ENCODE measurements at regions not wholly inside any gene's neighbourhood (a gene's known extent, or its start where the extent isn't known, plus 50 kb on each side); places are given as distances from the start of the nearest gene placed in this dataset.
A peak's percentile ranks its signal among the peaks of the same experiment; 100 is the strongest.

DNA sequence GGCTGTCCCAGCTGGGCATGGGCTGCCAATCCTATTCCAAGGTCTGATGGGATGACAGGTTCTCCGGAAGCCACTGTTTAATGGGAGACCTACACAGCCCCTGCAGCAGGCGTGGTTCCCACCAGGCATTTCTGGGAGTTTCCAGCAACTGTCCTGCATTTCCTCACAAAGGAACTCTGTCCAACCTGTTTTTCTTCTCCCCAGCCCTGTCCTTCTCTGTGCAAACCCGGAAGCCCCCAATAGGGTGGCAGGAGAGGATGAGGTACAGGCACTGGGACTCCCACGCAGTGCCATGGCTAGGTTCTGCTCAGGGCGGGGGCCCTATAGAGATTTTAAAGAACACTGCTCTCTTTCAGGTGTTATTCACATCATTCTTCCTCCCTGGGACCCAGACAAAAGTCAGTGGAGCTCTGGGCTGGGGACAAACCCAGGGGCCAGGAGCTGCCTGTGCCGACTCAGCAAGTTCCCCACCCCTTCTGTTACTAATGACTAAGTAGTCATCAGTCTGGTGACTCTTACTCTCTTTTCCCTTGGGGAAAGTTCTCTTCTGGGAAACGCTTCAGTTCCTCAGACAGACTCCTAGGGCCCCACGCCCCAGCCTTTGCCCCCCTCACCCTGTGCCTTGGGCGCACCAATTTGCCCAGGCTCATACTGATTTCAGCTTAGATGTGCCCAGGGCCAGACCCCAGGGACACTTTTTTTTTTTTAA, 97.7 kb downstream of the CD47 start:
- DNase-seq, result no peak

GRCh38 chr3:107990926-107991325, 99.9 kb downstream of the CD47 start:
- no peak for DNase-seq

DNA sequence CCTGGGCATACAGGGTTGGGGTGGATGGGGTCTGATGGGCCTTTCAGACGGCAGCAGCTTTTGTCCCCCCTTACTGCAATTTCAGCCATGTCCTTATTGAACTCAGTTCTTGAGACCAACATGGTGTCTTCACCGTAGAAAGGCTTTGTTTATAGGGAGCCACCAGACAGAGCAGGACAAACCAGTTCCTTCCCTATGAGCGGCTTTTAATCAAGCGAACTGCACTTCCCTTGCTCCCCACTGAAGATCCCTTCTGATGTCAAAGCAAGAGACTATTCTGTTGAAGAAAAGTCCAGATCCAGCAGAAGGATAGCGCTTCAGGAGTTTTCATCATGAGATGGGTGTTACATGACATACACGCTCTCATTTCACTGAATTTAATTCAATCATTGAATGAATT, 100.4 kb downstream of the CD47 start:
- no peak for DNase-seq

DNA sequence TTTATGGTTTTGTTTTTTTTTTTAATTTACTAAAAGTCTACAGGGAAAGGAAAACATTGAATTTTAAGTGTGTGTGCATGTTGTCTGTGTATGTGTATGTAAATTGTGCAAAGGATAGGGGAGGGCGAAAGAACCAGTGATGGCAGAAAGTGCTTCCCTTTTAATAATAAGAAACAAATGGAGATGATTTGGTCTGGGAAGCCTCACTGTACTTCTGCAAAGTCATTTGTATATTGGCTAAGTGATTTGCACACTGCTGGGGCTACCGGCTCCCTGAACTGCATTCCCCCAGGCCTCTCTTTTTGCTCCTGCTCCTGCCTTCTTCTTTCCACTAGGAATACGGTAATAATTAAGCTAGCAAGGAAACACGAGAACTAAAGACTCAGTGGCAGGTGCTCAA, 101.2 kb downstream of the CD47 start:
- DNase-seq, result no peak

- no peak for DNase-seq
Measured at GRCh38 chr3:107988460-107989175, 102.2 kb downstream of the CD47 start.

- no peak for DNase-seq
Measured at GRCh38 chr3:107987036-107987939, 103.5 kb downstream of the CD47 start.

- DNase-seq, result no peak
Measured at GRCh38 chr3:107986505-107986904, 104.3 kb downstream of the CD47 start.

GRCh38 chr3:107985496-107985895, 105.3 kb downstream of the CD47 start:
- peak; percentile 60 for DNase-seq

DNA sequence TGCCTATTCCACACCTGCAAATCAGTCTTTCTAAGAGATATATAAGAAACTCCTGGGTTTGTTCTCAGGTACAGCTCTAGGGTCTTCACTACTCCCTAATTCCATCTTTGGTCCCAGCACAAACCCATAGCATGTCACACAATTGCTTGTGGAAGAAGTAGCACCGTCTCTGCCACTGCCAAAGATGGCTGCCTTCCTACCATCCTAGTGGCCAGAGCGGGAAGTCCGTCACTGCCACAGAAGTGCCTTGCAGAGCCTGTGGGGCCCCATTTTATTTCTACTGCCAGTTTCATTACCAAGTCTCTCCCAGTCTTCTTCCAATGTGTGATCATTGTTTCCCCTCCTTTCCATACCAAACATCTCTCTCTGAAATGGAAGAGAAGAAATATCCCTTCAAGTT, 107.6 kb downstream of the CD47 start:
- no peak for DNase-seq

DNA sequence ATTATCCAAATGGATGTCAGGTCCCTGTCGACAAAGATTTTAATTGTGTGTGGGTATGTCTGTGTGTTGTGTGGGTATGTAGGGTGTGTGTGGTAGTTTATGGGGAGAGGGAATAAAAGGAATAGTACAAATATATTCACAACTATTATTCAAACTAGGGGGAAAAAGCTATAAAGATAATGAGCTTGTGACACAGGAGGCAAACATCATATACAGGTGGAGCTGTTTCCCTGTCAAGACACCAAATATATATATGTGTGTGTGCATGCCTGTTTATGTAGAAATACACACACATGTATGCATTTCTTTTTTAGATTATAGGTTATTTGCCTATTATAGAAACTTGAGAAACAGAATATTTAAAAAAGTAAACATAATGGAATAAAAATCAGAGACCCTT, 108.7 kb downstream of the CD47 start:
- DNase-seq, result no peak

DNA sequence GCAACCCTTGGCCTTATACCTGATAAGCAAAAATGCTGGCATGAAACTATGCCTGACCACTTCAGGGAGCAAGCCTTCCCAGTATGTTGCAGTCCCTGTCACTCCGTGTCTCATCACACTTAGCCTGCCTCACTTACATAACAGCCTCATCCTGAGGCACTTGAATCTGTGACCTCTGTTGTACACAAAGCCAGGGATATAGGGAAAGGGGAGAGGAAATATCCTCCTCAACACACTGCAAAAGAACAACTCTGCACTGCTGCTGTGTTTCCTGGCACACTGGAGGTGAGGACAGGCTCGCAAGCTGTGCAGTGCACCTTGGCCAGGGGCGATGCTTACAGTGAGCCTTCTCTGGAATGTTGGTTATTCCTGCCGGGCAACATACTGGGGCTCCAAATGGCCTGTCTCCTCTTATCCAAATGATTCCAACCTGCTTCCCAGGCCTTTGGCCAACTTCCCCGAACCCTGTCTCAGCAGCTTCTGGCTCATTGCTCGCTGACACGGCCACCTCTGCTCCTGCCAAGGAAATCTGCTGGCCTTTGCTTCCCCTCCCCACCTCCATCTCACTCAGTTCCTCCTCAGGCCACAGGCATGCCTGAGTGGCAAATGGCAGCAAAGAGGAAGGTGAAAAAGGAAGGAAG, 109.2 kb downstream of the CD47 start:
- DNase-seq, result no peak

GRCh38 chr3:107979538-107979937, 111.3 kb downstream of the CD47 start:
- DNase-seq, result no peak

DNA sequence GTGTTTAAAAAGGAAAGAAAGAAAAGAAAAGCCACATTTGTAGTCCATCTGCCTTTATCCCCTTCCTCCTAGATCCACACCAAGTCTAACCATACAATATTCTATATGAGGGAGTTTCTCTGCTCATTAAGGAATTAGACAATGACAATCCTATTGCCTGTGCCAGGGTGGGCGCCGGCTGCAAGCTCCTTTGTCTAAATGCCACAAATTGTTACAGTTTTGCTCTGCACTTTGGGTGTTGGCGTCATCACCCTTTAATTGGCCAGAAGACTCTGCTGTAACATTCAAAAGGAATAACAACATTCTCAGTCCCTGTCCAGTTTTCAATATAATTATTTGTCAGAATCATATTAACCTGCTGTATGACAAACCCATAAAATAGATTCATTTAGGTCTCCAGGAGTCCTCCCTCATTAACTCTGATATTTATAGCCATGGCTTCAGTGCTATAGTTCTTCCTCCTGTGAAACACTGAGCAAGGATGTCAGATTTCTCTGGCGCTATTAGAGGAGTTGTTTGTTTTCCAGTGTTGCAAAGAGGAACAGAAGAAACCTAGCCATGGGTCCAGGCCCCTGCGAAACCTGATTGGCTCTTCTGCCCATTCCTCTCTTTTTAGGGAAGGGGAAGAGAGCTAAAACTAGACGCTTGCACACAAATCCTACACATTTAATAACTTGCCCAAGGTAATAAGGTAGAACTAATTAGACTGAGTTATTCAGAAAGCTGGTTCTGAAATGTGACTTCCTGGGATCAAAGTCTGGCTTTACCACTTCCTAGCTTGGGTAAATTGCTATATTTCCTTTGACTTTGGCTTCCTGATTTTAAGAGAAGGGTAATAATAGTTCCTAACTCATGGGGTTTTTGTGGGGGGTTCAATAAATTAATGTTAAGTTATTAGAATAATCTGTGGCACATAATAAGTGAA, 112.4 kb downstream of the CD47 start:
- no peak for DNase-seq

GRCh38 chr3:107977221-107978130, 113.4 kb downstream of the CD47 start:
- DNase-seq, result no peak

- no peak for DNase-seq
Measured at GRCh38 chr3:107976202-107976800, 114.5 kb downstream of the CD47 start.

DNA sequence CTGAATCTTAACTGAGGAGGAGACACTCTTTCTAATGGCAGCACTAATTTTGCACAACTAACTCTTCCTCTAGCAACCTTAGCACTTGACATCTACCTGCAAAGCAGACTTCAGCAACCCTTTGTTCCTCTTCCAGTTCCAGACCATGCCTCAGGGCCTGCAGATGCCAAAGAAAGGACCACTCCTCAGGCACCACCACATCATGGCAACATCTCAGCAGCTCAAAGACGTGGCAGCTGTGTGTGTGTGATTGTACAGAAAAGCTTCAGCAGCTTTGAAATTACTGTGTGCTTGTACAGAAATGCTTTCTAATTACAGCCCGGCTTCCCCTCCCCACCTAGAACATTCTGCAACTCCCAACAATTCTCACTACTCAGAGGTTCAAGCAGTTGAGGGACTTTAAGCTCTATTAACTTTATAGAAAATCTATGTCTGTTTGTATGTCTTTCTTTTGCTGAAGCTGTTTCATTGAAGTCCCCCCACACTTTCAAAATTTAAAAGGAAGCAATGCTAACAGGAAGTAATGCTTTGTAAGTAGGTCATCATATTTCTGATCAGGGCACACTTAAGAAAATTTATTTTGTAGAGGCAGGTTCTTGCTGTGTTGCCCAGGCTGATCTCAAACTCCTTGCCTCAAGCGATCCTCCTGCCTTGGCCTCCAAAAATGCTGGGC, 115.2 kb downstream of the CD47 start:
- no peak for DNase-seq

GRCh38 chr3:107973961-107974360, 116.9 kb downstream of the CD47 start:
- DNase-seq, result no peak

DNA sequence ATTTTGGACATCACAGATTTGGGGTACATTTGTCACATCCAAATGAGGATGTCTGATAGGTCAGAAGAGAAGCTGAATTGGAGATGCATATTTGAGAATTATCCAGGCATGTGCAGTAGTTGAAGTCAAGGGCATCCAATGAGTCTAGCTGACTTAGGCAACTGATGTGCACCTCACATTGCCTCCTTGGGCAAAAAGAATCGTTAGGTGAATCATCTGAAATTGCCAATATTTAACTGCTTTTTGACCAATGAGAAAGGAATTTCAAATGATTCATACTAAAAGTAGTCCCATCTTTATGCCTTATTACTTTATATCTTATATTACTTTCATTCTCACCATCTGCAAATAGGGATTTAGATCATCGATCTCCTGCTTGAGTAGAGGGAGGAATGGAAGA, 117.7 kb downstream of the CD47 start:
- DNase-seq, result no peak

DNA sequence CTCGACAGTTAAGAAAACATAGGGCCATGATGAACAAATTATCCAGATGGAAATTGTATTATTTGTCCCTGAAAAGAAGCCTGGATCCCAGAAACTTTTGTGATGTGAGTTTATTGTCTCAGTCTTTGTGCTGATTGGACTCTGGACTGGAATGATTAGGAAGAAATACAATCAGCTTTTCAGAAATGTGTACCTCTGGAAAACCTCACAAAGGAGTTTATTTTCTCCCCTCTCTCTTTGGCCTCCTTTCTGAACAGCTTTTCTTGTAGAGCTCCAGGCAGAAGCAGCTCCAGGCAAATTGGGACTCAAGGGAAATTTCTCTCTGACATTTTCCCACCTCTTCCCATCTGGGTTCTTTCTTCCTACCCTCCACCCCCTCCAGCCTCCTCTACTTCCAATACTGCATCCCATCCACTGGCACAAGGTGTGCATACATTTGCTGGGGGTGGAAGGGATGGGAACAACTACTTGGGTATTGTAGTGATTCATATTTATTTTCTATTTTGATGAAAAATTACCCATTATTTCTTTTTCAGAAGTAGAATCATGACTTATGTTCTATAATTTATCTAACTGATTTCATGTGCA, 119.7 kb downstream of the CD47 start:
- no peak for DNase-seq

All from stimulated activated CD8-positive, alpha-beta memory T cell treated with anti-CD3 and anti-CD28 coated beads, Interleukin-4, amount 100 ng/mL, for 48 hours (primary cell).